ENCODE measurements at regions not wholly inside any gene's neighbourhood (a gene's known extent, or its start where the extent isn't known, plus 50 kb on each side); places are given as distances from the start of the nearest gene placed in this dataset.

- TF ChIP-seq CTCF (IDR thresholded peaks at IDR 0.05), result no peak
- no peak for TF ChIP-seq POLR2A (IDR thresholded peaks at IDR 0.05)
- no peak for TF ChIP-seq POLR2AphosphoS5 (IDR thresholded peaks at IDR 0.05)
- no peak for TF ChIP-seq EP300 (IDR thresholded peaks at IDR 0.05)
These were observed 322.3 kb downstream of the DAD1 start for GRCh38 chr14:22266683-22267082.
